GM18519 (cell line): ENCODE measurements at regions not wholly inside any gene's neighbourhood (a gene's known extent, or its start where the extent isn't known, plus 50 kb on each side); places are given as distances from the start of the nearest gene placed in this dataset.
"Not testable (repeated sequence)": the region's sequence is repeated elsewhere in the genome, so short reads cannot be mapped to it uniquely, and the experiment has no call there.

ENCODE experiments used
- ATAC-seq: cut with Tn5 transposase; IDR thresholded peaks from one replicate; pipeline ENCODE4 v1.9.1; 2021; ENCODE audit warnings: mild to moderate bottlenecking, moderate library complexity; ENCODE audit not compliant: unreplicated experiment, low FRiP score

- no peak for ATAC-seq
Measured at GRCh38 chr5:111922344-111922743, 165.3 kb upstream of the NREP start.

GRCh38 chr5:111921691-111922090, 164.7 kb upstream of the NREP start:
- not testable (repeated sequence) for ATAC-seq

- no peak for ATAC-seq
Measured at GRCh38 chr5:111914966-111915636, 158.1 kb upstream of the NREP start.

- ATAC-seq = no peak
Measured at GRCh38 chr5:111902436-111902835, 145.4 kb upstream of the NREP start.

GRCh38 chr5:111901296-111901695, 144.3 kb upstream of the NREP start:
- ATAC-seq = no peak

- no peak for ATAC-seq
Measured at GRCh38 chr5:111892949-111893348, 136.0 kb upstream of the NREP start.

GRCh38 chr5:111887706-111888105, 130.7 kb upstream of the NREP start:
- no peak for ATAC-seq

- no peak for ATAC-seq
Measured at GRCh38 chr5:111869681-111870080, 112.7 kb upstream of the NREP start.

GRCh38 chr5:111865356-111865755, 108.4 kb upstream of the NREP start:
- no peak for ATAC-seq

- no peak for ATAC-seq
Measured at GRCh38 chr5:111863801-111864200, 106.8 kb upstream of the NREP start.

GRCh38 chr5:111859533-111860270, 102.7 kb upstream of the NREP start:
- no peak for ATAC-seq

- ATAC-seq = no peak
Measured at GRCh38 chr5:111859031-111859430, 102.0 kb upstream of the NREP start.

GRCh38 chr5:111857623-111858022, 100.6 kb upstream of the NREP start:
- ATAC-seq = no peak

GRCh38 chr5:111856876-111857466, 100.0 kb upstream of the NREP start:
- no peak for ATAC-seq

GRCh38 chr5:111855356-111855755, 98.4 kb upstream of the NREP start:
- no peak for ATAC-seq

- no peak for ATAC-seq
Measured at GRCh38 chr5:111854186-111854585, 97.2 kb upstream of the NREP start.

GRCh38 chr5:111853748-111854147, 96.8 kb upstream of the NREP start:
- no peak for ATAC-seq

GRCh38 chr5:111851631-111852548, 94.9 kb upstream of the NREP start:
- no peak for ATAC-seq

- no peak for ATAC-seq
Measured at GRCh38 chr5:111848476-111848875, 91.5 kb upstream of the NREP start.

GRCh38 chr5:111847052-111847925, 90.3 kb upstream of the NREP start:
- ATAC-seq = no peak
